Gastroesophageal sphincter (tissue), 3 donors: ENCODE measurements at regions not wholly inside any gene's neighbourhood (a gene's known extent, or its start where the extent isn't known, plus 50 kb on each side); places are given as distances from the start of the nearest gene placed in this dataset.

Experiments used
- EP300 ChIP-seq: sonication (generic); formaldehyde crosslinking; IDR thresholded peaks from one replicate; pipeline ENCODE4 v1.6.1; 2017; ENCODE audit warnings: antibody characterized with exemption, mild to moderate bottlenecking
- POLR2A ChIP-seq, 2 donors: fragments of 450-650 bp; IDR thresholded peaks; one replicate each; pipeline ENCODE4 v1.6.1; 2017; ENCODE audit warnings: antibody characterized with exemption in 2 of 2, mild to moderate bottlenecking in 2 of 2, moderate library complexity in 1 of 2
- POLR2AphosphoS5 ChIP-seq: sonication (generic); formaldehyde crosslinking; IDR thresholded peaks from one replicate; pipeline ENCODE4 v1.6.1; 2017; ENCODE audit warnings: antibody characterized with exemption
- TF ChIP-seq, protein P1 (sequence below), 4 experiments: fragments of 200-600 bp in 2 of 4; fragments of 450-650 bp in 2 of 4; sonication (generic) in 1 of 4; IDR thresholded peaks; one replicate each; pipeline ENCODE4 v1.5.1; 2017 to 2019; ENCODE audit warnings: antibody characterized with exemption in 4 of 4, mild to moderate bottlenecking in 2 of 4, moderate library complexity in 2 of 4

DNA sequence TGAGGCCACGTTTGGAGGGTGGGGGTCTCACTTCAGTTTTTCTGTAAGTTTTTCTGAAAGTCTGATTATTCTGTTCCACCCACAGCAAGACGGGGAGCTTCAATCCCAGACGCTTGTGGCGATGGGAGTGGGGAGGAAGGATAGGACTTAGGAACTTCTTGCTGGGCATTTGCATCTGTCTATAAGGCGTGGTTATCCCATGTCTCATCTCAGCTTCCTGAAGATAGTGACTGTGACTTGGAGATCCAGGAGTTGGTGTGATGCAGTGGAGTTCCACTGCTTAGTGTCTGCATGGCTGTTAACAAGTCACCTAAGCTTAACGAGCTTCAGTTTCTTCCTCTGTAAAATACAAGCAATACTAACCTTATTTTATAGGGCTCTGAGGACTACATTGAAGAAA lies 58.9 kb upstream of the BARX2 start:
- no peak for TF ChIP-seq POLR2A (IDR thresholded peaks at IDR 0.05)
- TF ChIP-seq, protein P1, sequence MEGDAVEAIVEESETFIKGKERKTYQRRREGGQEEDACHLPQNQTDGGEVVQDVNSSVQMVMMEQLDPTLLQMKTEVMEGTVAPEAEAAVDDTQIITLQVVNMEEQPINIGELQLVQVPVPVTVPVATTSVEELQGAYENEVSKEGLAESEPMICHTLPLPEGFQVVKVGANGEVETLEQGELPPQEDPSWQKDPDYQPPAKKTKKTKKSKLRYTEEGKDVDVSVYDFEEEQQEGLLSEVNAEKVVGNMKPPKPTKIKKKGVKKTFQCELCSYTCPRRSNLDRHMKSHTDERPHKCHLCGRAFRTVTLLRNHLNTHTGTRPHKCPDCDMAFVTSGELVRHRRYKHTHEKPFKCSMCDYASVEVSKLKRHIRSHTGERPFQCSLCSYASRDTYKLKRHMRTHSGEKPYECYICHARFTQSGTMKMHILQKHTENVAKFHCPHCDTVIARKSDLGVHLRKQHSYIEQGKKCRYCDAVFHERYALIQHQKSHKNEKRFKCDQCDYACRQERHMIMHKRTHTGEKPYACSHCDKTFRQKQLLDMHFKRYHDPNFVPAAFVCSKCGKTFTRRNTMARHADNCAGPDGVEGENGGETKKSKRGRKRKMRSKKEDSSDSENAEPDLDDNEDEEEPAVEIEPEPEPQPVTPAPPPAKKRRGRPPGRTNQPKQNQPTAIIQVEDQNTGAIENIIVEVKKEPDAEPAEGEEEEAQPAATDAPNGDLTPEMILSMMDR (IDR thresholded peaks at IDR 0.05) = no peak
- TF ChIP-seq POLR2AphosphoS5 = no peak
- TF ChIP-seq EP300 = no peak
